ENCODE measurements at regions not wholly inside any gene's neighbourhood (a gene's known extent, or its start where the extent isn't known, plus 50 kb on each side); places are given as distances from the start of the nearest gene placed in this dataset.

GRCh38 chr14:85363358-85363757 is 166.6 kb upstream of the FLRT2 start:
- TF ChIP-seq, protein P1, sequence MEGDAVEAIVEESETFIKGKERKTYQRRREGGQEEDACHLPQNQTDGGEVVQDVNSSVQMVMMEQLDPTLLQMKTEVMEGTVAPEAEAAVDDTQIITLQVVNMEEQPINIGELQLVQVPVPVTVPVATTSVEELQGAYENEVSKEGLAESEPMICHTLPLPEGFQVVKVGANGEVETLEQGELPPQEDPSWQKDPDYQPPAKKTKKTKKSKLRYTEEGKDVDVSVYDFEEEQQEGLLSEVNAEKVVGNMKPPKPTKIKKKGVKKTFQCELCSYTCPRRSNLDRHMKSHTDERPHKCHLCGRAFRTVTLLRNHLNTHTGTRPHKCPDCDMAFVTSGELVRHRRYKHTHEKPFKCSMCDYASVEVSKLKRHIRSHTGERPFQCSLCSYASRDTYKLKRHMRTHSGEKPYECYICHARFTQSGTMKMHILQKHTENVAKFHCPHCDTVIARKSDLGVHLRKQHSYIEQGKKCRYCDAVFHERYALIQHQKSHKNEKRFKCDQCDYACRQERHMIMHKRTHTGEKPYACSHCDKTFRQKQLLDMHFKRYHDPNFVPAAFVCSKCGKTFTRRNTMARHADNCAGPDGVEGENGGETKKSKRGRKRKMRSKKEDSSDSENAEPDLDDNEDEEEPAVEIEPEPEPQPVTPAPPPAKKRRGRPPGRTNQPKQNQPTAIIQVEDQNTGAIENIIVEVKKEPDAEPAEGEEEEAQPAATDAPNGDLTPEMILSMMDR (IDR thresholded peaks at IDR 0.05; ENCODE audit: insufficient read depth, missing control alignments): no peak
- FAIRE-seq: no peak
- no peak for DNase-seq (ENCODE audit: insufficient read length, low spot score)

- DNase-seq (ENCODE audit: insufficient read length, low spot score) (no peak), FAIRE-seq (no peak)
- TF ChIP-seq, protein P1 (IDR thresholded peaks at IDR 0.05; ENCODE audit: insufficient read depth, missing control alignments): no peak
Observed at GRCh38 chr14:85366226-85366625, 163.7 kb upstream of the FLRT2 start.

- no peak for DNase-seq (ENCODE audit: insufficient read length, low spot score)
- no peak for FAIRE-seq
- TF ChIP-seq, protein P1 (IDR thresholded peaks at IDR 0.05; ENCODE audit: insufficient read depth, missing control alignments): no peak
Observed at GRCh38 chr14:85380881-85381280, 149.1 kb upstream of the FLRT2 start.

GRCh38 chr14:85382341-85382740 is 147.6 kb upstream of the FLRT2 start:
- TF ChIP-seq, protein P1 (IDR thresholded peaks at IDR 0.05; ENCODE audit: insufficient read depth, missing control alignments): no peak
- no peak for DNase-seq (ENCODE audit: insufficient read length, low spot score)
- no peak for FAIRE-seq

DNA sequence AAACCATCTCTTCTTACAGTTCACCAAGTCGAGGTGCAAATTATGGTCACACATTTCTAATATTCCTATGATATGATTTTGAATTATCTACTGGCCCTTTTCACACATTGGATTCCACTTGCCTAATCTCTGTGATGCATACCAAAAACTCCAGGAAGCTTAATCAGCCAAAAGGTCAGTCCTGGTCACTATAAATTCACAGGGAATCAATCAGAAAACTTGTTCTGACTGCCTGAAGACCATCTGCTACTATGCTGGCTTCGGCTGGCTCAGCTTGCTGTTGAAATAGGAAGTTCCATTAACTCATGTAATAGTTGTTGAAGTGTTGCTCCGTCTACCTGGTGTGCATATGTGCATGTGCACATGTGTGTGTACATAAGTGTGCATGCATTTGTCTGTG is 142.8 kb upstream of the FLRT2 start:
- DNase-seq (ENCODE audit: insufficient read length, low spot score) (no peak), FAIRE-seq (no peak)
- TF ChIP-seq, protein P1 (IDR thresholded peaks at IDR 0.05; ENCODE audit: insufficient read depth, missing control alignments): no peak

GRCh38 chr14:85390236-85390635 is 139.7 kb upstream of the FLRT2 start:
- DNase-seq (ENCODE audit: insufficient read length, low spot score): no peak
- FAIRE-seq: no peak
- TF ChIP-seq, protein P1 (IDR thresholded peaks at IDR 0.05; ENCODE audit: insufficient read depth, missing control alignments): no peak

GRCh38 chr14:85391455-85391854 is 138.5 kb upstream of the FLRT2 start:
- FAIRE-seq (no peak), DNase-seq (ENCODE audit: insufficient read length, low spot score) (no peak)
- TF ChIP-seq, protein P1 (IDR thresholded peaks at IDR 0.05; ENCODE audit: insufficient read depth, missing control alignments): no peak
